ENCODE measurements at regions not wholly inside any gene's neighbourhood (a gene's known extent, or its start where the extent isn't known, plus 50 kb on each side); places are given as distances from the start of the nearest gene placed in this dataset.
A peak's percentile ranks its signal among the peaks of the same experiment; 100 is the strongest.
"Not testable (repeated sequence)": the region's sequence is repeated elsewhere in the genome, so short reads cannot be mapped to it uniquely, and the experiment has no call there.

GRCh38 chr3:164723396-164723795 lies 354.9 kb downstream of the SI start:
- no peaks in the 10 kb centered on the region for H3K9me3 Mint-ChIP-seq
- peaks cover 16% of the 10 kb centered on the region for H3K4me1 Mint-ChIP-seq
- no peaks in the 10 kb centered on the region for H3K36me3 Mint-ChIP-seq (ENCODE audit: low read depth)
- DNase-seq: peak; percentile 7
- TF ChIP-seq CTCF (IDR thresholded peaks at IDR 0.05): no peak
- no peaks in the 10 kb centered on the region for H3K27me3 Mint-ChIP-seq (ENCODE audit: low read depth, poor library complexity)
- H3K27ac Mint-ChIP-seq: no peak overlapping the region
- no peak overlapping the region for H3K4me3 Mint-ChIP-seq

- H3K27me3 Mint-ChIP-seq (ENCODE audit: low read depth, poor library complexity); H3K27ac Mint-ChIP-seq; DNase-seq; H3K4me3 Mint-ChIP-seq; H3K4me1 Mint-ChIP-seq; H3K36me3 Mint-ChIP-seq (ENCODE audit: low read depth): not testable (repeated sequence)
- H3K9me3 Mint-ChIP-seq: peaks cover 12% of the 10 kb centered on the region
Observed at GRCh38 chr3:164702808-164703207, 375.5 kb downstream of the SI start.

GRCh38 chr3:164687902-164688301 lies 390.4 kb downstream of the SI start:
- Mint-ChIP-seq H3K27ac (no peak overlapping the region), H3K4me1 (no peaks in the 10 kb centered on the region), H3K9me3 (no peaks in the 10 kb centered on the region), H3K4me3 (no peak overlapping the region), H3K27me3 (ENCODE audit: low read depth, poor library complexity) (peaks cover 3% of the 10 kb centered on the region), H3K36me3 (ENCODE audit: low read depth) (no peaks in the 10 kb centered on the region)
- no peak for TF ChIP-seq CTCF (IDR thresholded peaks at IDR 0.05)
- no peak for DNase-seq

DNA sequence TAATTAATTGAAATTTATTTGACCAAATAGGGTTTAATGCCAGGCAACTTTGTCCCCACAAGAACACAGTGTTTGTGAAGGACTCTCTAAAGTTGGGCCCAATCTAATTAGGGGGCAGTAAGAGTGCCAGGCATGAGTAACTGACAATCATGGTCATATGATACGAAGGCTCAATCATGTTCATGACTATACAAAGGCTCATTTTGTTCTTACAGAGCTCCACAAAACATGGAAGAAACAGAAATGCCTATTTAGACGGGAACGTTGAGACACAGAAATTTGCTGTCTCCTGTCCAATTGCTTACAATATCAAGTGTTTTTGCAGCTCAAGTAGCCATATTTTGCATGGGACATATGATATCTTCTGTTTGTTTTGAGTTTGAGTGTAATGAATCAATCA lies 391.1 kb downstream of the SI start:
- Mint-ChIP-seq H3K27me3 (ENCODE audit: low read depth, poor library complexity) (peaks cover 3% of the 10 kb centered on the region), H3K9me3 (no peaks in the 10 kb centered on the region), H3K36me3 (ENCODE audit: low read depth) (no peaks in the 10 kb centered on the region), H3K4me1 (no peaks in the 10 kb centered on the region), H3K27ac (no peak overlapping the region), H3K4me3 (no peak overlapping the region)
- no peak for DNase-seq
- no peak for TF ChIP-seq CTCF (IDR thresholded peaks at IDR 0.05)

DNA sequence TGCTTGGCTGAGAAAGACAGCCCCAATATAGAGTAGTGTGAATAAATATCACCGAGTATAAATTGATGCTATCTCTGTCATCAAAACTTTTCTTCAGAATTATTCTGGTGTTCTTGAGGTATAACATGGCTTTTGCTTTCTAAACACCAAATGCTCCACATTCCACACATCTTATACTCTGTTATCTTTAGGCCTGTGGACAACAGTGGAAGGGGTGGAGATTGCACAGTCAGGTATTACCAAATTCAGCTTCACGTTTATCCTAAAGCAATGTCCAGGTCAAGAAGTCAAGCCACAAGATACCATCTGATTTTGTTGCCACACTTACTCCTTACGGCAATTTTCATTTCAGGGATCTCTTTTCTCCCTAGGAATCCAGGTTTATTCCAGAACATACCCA lies 394.8 kb downstream of the SI start:
- TF ChIP-seq CTCF (IDR thresholded peaks at IDR 0.05): no peak
- Mint-ChIP-seq H3K4me1 (no peaks in the 10 kb centered on the region), H3K4me3 (no peak overlapping the region), H3K27ac (no peak overlapping the region), H3K27me3 (ENCODE audit: low read depth, poor library complexity) (peaks cover 3% of the 10 kb centered on the region), H3K36me3 (ENCODE audit: low read depth) (no peaks in the 10 kb centered on the region), H3K9me3 (no peaks in the 10 kb centered on the region)
- no peak for DNase-seq

- Mint-ChIP-seq H3K36me3 (ENCODE audit: low read depth) (no peaks in the 10 kb centered on the region), H3K4me1 (no peaks in the 10 kb centered on the region), H3K9me3 (no peaks in the 10 kb centered on the region), H3K27me3 (ENCODE audit: low read depth, poor library complexity) (peaks cover 3% of the 10 kb centered on the region), H3K4me3 (no peak overlapping the region), H3K27ac (no peak overlapping the region)
- no peak for DNase-seq
- no peak for TF ChIP-seq CTCF (IDR thresholded peaks at IDR 0.05)
Observed at GRCh38 chr3:164679245-164679644, 399.1 kb downstream of the SI start.

All from nephron progenitor cell (in vitro differentiated cells).